Hindlimb muscle (tissue), 1 donor: ENCODE measurements at regions not wholly inside any gene's neighbourhood (a gene's known extent, or its start where the extent isn't known, plus 50 kb on each side); places are given as distances from the start of the nearest gene placed in this dataset.
A peak's percentile ranks its signal among the peaks of the same experiment; 100 is the strongest.

Experiments used
- DNase-seq: peaks from one replicate; pipeline ENCODE4 v3.0.0-alpha.2; 2013

GRCh38 chr3:107236655-107237337, 140.4 kb upstream of the CCDC54 start:
- no peak for DNase-seq

GRCh38 chr3:107238787-107239186, 138.5 kb upstream of the CCDC54 start:
- no peak for DNase-seq

GRCh38 chr3:107239703-107240102, 137.5 kb upstream of the CCDC54 start:
- no peak for DNase-seq

GRCh38 chr3:107240183-107241091, 136.8 kb upstream of the CCDC54 start:
- peak; percentile 92 for DNase-seq

- DNase-seq = peak; percentile 45
These were observed 136.0 kb upstream of the CCDC54 start for GRCh38 chr3:107241217-107241616.

- DNase-seq = no peak
These were observed 134.7 kb upstream of the CCDC54 start for GRCh38 chr3:107242579-107242978.

GRCh38 chr3:107247116-107247515, 130.1 kb upstream of the CCDC54 start:
- no peak for DNase-seq

GRCh38 chr3:107249132-107249531, 128.1 kb upstream of the CCDC54 start:
- no peak for DNase-seq

GRCh38 chr3:107250221-107250620, 127.0 kb upstream of the CCDC54 start:
- no peak for DNase-seq

GRCh38 chr3:107251819-107252218, 125.4 kb upstream of the CCDC54 start:
- DNase-seq = no peak

- DNase-seq = no peak
These were observed 120.3 kb upstream of the CCDC54 start for GRCh38 chr3:107256963-107257362.

- no peak for DNase-seq
These were observed 118.9 kb upstream of the CCDC54 start for GRCh38 chr3:107258300-107258699.

GRCh38 chr3:107260207-107260606, 117.0 kb upstream of the CCDC54 start:
- DNase-seq = no peak

- no peak for DNase-seq
These were observed 113.8 kb upstream of the CCDC54 start for GRCh38 chr3:107263269-107264021.

GRCh38 chr3:107264888-107265287, 112.4 kb upstream of the CCDC54 start:
- DNase-seq = no peak

GRCh38 chr3:107265526-107265925, 111.7 kb upstream of the CCDC54 start:
- no peak for DNase-seq

GRCh38 chr3:107268469-107268868, 108.8 kb upstream of the CCDC54 start:
- peak; percentile 51 for DNase-seq

- no peak for DNase-seq
These were observed 108.1 kb upstream of the CCDC54 start for GRCh38 chr3:107269136-107269535.

GRCh38 chr3:107271787-107272387, 105.4 kb upstream of the CCDC54 start:
- no peak for DNase-seq

- DNase-seq = no peak
These were observed 104.8 kb upstream of the CCDC54 start for GRCh38 chr3:107272471-107272870.

GRCh38 chr3:107272885-107273284, 104.4 kb upstream of the CCDC54 start:
- no peak for DNase-seq

- DNase-seq = no peak
These were observed 103.5 kb upstream of the CCDC54 start for GRCh38 chr3:107273771-107274170.

- no peak for DNase-seq
These were observed 101.7 kb upstream of the CCDC54 start for GRCh38 chr3:107275511-107275910.
